Stimulated activated CD4-positive, alpha-beta T cell treated with anti-CD3 and anti-CD28 coated beads, Interleukin-2, amount 100 ng/mL, for 4 hours (primary cell): ENCODE measurements at regions not wholly inside any gene's neighbourhood (a gene's known extent, or its start where the extent isn't known, plus 50 kb on each side); places are given as distances from the start of the nearest gene placed in this dataset.
A peak's percentile ranks its signal among the peaks of the same experiment; 100 is the strongest.

Source experiments
- DNase-seq: peaks from one replicate; pipeline ENCODE4 v3.0.0-alpha.2; 2020; ENCODE audit warnings: low read depth

GRCh38 chr4:108399610-108400265 is 220.6 kb upstream of the RPL34 start:
- DNase-seq = no peak

- DNase-seq = no peak
These were observed 221.5 kb upstream of the RPL34 start for GRCh38 chr4:108398836-108399235.

GRCh38 chr4:108398316-108398715 is 222.1 kb upstream of the RPL34 start:
- DNase-seq = no peak

GRCh38 chr4:108397850-108398249 is 222.5 kb upstream of the RPL34 start:
- no peak for DNase-seq

GRCh38 chr4:108396900-108397497 is 223.4 kb upstream of the RPL34 start:
- no peak for DNase-seq

- DNase-seq = no peak
These were observed 224.6 kb upstream of the RPL34 start for GRCh38 chr4:108395786-108396185.

GRCh38 chr4:108393890-108394472 is 225.2 kb upstream of the LEF1 start:
- no peak for DNase-seq

- DNase-seq = no peak
These were observed 223.1 kb upstream of the LEF1 start for GRCh38 chr4:108391701-108392455.

DNA sequence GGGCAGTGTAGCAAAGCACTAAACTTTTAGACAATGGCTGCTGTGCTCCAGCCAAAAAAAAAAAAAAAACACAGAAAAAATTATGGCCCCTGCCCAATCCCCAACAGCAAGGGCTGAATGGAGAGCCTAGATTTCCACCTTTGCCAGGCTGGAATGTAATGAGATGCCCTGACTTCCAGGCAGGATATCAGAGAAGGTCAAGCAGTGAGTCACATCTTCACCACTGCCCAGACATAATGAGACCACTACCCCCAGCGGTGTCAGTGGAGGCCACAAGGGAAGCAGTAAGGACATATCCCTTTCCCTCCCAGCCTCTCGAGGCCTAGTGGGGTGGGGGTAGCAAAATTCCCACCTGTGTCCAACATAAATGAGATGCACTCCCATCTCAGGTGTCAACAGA is 216.3 kb upstream of the LEF1 start:
- no peak for DNase-seq

DNA sequence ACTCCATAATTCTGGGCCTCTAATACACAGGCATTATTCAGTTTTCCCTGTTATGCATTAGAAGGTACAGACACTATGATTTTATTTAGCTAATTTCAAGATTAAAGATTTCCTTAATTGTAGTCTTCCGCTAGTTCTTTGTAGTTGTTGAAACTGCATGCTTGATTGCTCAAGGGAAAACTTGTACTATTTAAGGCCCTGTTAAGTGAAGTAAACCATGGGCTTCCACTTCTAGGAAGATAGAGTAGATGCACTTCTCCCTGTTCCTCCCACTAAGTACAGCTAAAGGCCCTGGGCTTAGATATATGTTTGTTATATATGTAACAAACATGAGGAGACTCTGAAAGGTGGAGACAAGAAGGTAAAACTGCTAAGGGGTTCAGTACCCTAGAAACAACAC is 215.8 kb upstream of the LEF1 start:
- no peak for DNase-seq

DNA sequence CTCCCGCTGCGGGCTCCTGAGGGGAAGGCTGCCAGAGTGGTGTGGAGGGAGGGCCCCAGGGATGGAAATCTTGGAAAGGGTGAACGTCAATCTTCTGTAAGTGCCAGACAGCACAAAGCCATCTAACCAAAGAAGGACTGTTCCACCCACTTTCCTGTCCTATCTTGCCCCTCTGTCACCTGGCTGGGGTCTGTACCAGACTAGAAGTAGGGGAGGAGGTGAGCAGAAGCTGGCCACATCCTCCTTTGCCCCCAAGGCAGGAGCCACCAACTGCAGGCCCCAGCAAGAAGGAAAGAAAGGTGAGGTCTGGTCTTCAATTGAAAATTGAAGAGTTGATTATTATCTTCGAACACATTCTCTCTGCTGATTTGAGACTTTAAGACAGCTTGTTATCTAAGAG is 214.4 kb upstream of the LEF1 start:
- DNase-seq = no peak

DNA sequence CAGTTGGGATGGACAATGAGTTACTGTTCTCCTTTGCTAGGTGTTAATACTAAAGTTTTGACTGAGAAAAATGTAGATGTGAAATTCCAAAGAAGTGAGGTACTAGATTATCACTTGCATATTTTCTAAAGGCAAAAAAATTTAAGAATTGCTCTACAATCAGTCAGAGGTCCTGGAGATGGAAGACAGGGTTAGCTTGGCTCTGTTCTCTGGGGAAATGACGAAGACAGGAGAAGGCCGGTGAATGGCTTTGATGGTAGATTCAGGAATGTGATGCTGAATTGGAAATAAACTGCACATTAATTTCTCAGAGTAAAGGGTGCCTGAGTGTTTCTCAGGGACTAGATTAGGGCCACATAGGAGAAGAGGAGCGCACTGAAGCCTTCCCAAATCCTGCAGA is 214.0 kb upstream of the LEF1 start:
- DNase-seq = no peak

DNA sequence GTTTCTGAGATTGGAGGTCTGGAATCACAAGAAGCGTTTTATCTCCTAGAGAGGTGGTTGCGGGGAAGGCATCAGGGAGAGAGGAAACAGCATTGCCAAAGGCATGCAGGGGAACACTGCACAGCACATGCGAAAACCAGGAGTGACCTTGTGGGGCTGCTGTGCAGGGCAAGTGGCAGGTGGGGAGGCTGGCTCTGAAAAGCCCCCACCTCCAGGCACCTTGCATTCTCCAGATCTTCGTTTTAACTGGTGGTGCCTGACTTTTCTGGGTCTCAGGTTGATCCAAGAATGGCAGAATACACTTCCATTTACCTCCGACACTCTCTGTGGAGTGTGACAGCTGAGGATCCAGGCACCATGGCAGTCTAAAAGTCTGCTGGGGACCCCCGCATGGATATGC is 209.4 kb upstream of the LEF1 start:
- DNase-seq = no peak

- no peak for DNase-seq
These were observed 208.3 kb upstream of the LEF1 start for GRCh38 chr4:108377021-108377420.

- no peak for DNase-seq
These were observed 206.7 kb upstream of the LEF1 start for GRCh38 chr4:108375434-108375833.

GRCh38 chr4:108372681-108373080 is 203.9 kb upstream of the LEF1 start:
- DNase-seq = peak; percentile 2

GRCh38 chr4:108371282-108371681 is 202.6 kb upstream of the LEF1 start:
- DNase-seq = no peak

- DNase-seq = peak; percentile 45
These were observed 201.8 kb upstream of the LEF1 start for GRCh38 chr4:108370291-108371141.

GRCh38 chr4:108369035-108369655 is 200.4 kb upstream of the LEF1 start:
- DNase-seq = no peak

DNA sequence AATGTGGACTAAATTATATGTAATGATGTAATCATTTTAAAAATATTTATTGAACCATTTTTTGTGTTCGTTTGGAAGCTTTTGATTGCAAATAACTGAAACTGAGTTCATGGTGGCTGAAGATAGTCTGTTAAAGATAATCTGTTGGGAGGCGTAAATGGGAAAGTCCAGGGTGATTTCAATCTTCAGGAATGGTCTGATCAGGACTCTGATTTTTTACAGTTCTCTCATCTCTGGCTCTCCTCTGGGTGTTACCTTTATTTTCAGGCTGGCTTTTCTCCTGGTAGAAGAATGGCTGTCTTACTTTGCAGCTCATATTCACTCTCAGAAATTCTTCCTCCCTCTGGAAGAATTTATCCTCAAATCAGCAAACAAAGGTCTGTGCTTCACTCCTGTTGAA is 199.0 kb upstream of the LEF1 start:
- DNase-seq = no peak

- DNase-seq = no peak
These were observed 198.0 kb upstream of the LEF1 start for GRCh38 chr4:108366716-108367115.

DNA sequence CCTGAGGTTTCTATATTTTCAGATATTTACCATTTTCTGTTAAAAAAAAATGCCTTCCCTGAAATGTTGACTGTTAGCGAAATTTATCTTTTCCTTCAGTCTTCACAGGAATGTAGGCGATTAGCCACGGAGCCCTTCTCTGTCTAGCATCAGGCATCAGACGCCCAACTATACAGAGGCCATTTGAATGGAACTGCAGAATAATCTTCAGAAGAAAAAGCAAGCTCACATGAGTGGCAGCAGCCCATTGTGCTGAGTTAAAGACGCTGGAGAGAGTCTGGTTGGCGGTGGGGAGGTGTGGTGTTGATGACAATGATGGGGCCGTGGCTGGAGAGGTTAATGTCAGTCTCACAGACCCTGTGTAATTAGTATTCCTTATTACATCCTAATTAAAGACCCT is 196.8 kb upstream of the LEF1 start:
- no peak for DNase-seq
